ENCODE measurements at regions not wholly inside any gene's neighbourhood (a gene's known extent, or its start where the extent isn't known, plus 50 kb on each side); places are given as distances from the start of the nearest gene placed in this dataset.

DNA sequence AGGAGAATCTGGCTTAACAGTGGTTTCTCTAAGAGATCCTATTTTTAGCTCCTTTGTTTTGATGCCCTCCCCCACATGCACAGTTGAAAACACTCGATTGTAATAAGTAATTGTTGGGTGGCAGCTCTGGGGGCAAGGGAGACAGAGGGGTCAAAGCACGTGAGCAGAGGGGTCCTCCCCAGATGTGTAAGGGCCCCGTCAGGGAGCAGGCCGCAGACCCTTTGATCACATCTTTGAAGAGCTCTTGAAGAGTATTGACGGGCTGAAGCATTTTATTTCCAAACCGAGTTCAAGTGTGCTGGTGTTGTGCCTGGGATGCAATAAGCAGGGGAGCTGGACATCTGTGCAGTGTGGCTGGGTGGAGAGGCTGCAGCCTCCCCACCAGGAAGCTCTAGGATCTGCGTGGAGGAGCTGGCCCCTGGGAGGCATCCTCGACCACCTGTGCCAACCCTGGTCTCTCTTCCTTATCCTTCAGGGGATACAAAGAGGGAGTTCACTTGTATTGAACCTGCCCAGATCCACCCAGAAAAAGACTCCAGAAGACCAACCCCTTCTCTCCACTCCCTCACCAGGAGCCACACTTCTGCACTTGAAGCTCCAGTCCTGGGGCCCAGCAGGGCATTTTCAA is 473.0 kb upstream of the MGMT start:
- no peak overlapping the region for H3K4me3 ChIP-seq (ENCODE audit: low read length)
- H3K27me3 ChIP-seq (ENCODE audit: control insufficient read depth, insufficient read depth, low read length): no peaks in the 10 kb centered on the region
- H3K36me3 ChIP-seq (ENCODE audit: insufficient read depth, low read length): no peaks in the 10 kb centered on the region
- H3K9me3 ChIP-seq (replicated peaks; ENCODE audit: low read length): peaks cover 16% of the 10 kb centered on the region
- no peak overlapping the region for H3K9ac ChIP-seq (ENCODE audit: low read depth, low read length)
- H3K4me1 ChIP-seq (ENCODE audit: control insufficient read depth, insufficient read depth, low read length): no peaks in the 10 kb centered on the region
- H3K4me2 ChIP-seq (ENCODE audit: low read length): no peak overlapping the region

DNA sequence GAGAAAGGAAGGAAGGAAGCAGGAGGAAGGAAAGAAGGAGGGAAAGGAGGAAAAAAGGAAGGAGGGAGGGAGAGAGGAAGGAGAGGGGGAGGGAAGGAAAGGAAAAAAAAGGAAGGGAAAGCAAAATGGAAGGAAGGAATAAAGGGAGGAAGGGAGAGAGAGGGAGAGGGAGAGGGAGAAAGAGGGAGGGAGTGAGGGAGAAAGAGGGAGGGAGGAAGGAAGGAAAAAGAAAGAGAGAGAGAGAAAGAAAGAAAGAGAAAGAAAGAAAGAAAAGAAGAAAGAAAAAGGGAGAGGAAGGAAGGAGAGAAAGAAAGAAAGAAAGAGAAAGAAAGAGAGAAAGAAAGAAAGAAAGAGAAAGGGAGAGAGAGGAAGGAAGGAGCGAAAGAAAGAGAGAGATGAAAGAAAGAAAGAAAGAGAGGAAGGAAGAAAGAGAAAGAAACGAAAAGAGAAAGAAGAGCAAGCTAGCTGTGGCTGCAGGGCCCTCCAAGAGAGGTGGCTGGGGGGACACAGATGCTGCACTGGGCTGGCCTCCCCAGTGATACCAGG is 472.4 kb upstream of the MGMT start:
- H3K4me3 ChIP-seq (ENCODE audit: low read length): no peak overlapping the region
- no peak overlapping the region for H3K9ac ChIP-seq (ENCODE audit: low read depth, low read length)
- H3K36me3 ChIP-seq (ENCODE audit: insufficient read depth, low read length): no peaks in the 10 kb centered on the region
- peaks cover 16% of the 10 kb centered on the region for H3K9me3 ChIP-seq (replicated peaks; ENCODE audit: low read length)
- H3K4me1 ChIP-seq (ENCODE audit: control insufficient read depth, insufficient read depth, low read length): no peaks in the 10 kb centered on the region
- H3K4me2 ChIP-seq (ENCODE audit: low read length): no peak overlapping the region
- H3K27me3 ChIP-seq (ENCODE audit: control insufficient read depth, insufficient read depth, low read length): no peaks in the 10 kb centered on the region

DNA sequence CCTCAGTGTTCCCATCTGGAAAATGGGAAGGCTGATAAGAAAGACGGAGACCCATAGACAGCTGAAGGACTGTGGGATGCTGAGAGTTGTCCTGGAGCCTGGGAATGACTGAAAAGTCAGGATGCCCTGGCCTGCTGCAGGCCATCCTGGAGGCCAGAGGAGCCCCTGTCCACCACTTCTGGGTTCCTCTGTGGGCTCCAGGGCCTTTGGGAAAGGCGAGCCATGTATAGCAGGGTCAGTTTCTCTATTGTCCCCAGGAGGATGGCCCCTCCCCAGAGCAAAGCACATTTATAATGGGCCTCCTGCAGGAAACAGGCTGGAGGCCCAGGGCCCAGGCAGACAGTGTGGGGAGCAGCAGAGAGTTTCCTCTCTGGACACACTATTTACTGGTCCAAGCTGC is 471.4 kb upstream of the MGMT start:
- no peak overlapping the region for H3K4me2 ChIP-seq (ENCODE audit: low read length)
- no peaks in the 10 kb centered on the region for H3K36me3 ChIP-seq (ENCODE audit: insufficient read depth, low read length)
- no peak overlapping the region for H3K4me3 ChIP-seq (ENCODE audit: low read length)
- H3K4me1 ChIP-seq (ENCODE audit: control insufficient read depth, insufficient read depth, low read length): no peaks in the 10 kb centered on the region
- no peak overlapping the region for H3K9ac ChIP-seq (ENCODE audit: low read depth, low read length)
- no peaks in the 10 kb centered on the region for H3K27me3 ChIP-seq (ENCODE audit: control insufficient read depth, insufficient read depth, low read length)
- H3K9me3 ChIP-seq (replicated peaks; ENCODE audit: low read length): peaks cover 16% of the 10 kb centered on the region

DNA sequence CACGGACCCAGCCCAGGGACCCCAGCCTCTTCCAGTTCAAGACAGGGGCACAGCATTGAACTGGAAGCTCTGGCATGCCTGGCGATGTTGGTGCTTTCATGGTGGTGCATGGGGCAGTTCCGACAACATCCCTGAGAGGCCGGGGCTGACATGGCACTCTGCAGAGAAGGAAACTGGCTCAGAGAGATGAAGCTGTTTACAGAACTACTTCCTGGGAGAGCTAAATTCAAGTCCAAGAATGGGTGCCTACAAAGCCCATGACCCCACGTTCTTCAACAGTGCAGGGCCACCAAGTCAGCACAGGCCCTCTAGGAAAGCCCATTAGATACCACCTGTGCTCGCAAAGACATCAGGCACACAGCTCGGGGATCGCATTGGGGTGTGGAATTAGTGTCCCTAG is 470.9 kb upstream of the MGMT start:
- no peak overlapping the region for H3K4me2 ChIP-seq (ENCODE audit: low read length)
- H3K9me3 ChIP-seq (replicated peaks; ENCODE audit: low read length): peaks cover 13% of the 10 kb centered on the region
- no peaks in the 10 kb centered on the region for H3K36me3 ChIP-seq (ENCODE audit: insufficient read depth, low read length)
- no peak overlapping the region for H3K4me3 ChIP-seq (ENCODE audit: low read length)
- no peaks in the 10 kb centered on the region for H3K4me1 ChIP-seq (ENCODE audit: control insufficient read depth, insufficient read depth, low read length)
- no peak overlapping the region for H3K9ac ChIP-seq (ENCODE audit: low read depth, low read length)
- H3K27me3 ChIP-seq (ENCODE audit: control insufficient read depth, insufficient read depth, low read length): no peaks in the 10 kb centered on the region

DNA sequence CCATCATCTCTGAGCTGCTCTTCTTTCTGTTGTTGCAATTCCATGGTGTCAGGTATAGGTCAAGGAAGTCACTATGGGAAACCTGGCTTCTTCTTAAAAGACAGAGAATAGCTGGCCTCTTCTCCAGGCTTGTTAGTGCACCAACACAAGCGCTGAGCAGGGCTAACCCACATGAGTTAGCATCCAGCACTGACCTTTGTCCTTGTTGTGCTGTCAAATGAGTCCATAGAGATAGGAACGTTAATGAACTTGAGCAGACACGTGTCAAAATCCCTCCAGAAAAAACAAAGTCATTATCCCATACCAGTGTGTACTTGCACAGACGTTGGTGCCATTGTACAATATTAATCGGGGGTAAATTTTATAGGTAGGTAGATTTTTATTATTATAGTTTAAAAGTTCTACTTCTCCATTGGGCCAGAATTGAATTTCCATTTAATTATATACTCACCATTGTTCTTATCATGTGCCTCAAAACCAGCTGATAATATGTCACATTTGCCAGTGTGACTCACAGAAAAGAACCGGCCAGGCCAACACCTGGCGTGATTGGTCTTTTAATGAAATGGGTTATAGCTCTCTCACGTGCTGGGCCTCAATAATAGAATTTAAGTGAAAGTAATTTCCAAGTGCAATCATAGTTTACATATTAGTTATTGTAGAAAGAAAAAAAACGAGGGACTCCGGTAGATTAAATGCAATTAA is 468.8 kb upstream of the MGMT start:
- H3K4me1 ChIP-seq (ENCODE audit: control insufficient read depth, insufficient read depth, low read length): no peaks in the 10 kb centered on the region
- H3K9ac ChIP-seq (ENCODE audit: low read depth, low read length): no peak overlapping the region
- H3K4me2 ChIP-seq (ENCODE audit: low read length): no peak overlapping the region
- no peaks in the 10 kb centered on the region for H3K36me3 ChIP-seq (ENCODE audit: insufficient read depth, low read length)
- peaks cover 12% of the 10 kb centered on the region for H3K9me3 ChIP-seq (replicated peaks; ENCODE audit: low read length)
- no peaks in the 10 kb centered on the region for H3K27me3 ChIP-seq (ENCODE audit: control insufficient read depth, insufficient read depth, low read length)
- no peak overlapping the region for H3K4me3 ChIP-seq (ENCODE audit: low read length)

GRCh38 chr10:129004398-129004797 is 462.6 kb upstream of the MGMT start:
- Histone ChIP-seq H3K36me3 (ENCODE audit: insufficient read depth, low read length) (no peaks in the 10 kb centered on the region), H3K4me2 (ENCODE audit: low read length) (no peak overlapping the region), H3K9ac (ENCODE audit: low read depth, low read length) (no peak overlapping the region), H3K4me3 (ENCODE audit: low read length) (no peak overlapping the region), H3K4me1 (ENCODE audit: control insufficient read depth, insufficient read depth, low read length) (no peaks in the 10 kb centered on the region), H3K9me3 (replicated peaks; ENCODE audit: low read length) (peaks cover 7% of the 10 kb centered on the region), H3K27me3 (ENCODE audit: control insufficient read depth, insufficient read depth, low read length) (no peaks in the 10 kb centered on the region)

DNA sequence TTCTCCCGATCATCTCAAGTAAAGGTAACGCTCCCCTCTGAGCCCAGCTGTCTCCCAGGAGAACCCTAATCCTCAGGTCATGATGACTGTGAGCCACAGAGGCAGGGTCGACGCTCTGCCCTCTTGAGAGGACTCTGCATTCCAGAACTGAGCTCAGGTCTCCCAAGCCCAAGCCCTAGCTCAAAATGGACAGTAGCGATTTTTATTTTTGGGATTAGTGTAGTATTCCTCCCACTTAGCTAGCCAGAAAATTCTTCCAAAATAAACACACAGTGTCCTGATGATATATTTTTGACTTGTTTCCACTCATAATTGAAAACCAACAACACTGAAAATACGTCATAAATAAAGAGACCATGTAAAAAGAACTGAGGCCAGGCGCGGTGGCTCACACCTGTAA is 462.0 kb upstream of the MGMT start:
- Histone ChIP-seq H3K9me3 (replicated peaks; ENCODE audit: low read length) (peaks cover 7% of the 10 kb centered on the region), H3K9ac (ENCODE audit: low read depth, low read length) (no peak overlapping the region), H3K4me3 (ENCODE audit: low read length) (no peak overlapping the region)

GRCh38 chr10:129005804-129006203 is 461.2 kb upstream of the MGMT start:
- Histone ChIP-seq H3K4me1 (ENCODE audit: control insufficient read depth, insufficient read depth, low read length) (no peaks in the 10 kb centered on the region), H3K4me2 (ENCODE audit: low read length) (no peak overlapping the region), H3K36me3 (ENCODE audit: insufficient read depth, low read length) (no peaks in the 10 kb centered on the region), H3K4me3 (ENCODE audit: low read length) (no peak overlapping the region), H3K9ac (ENCODE audit: low read depth, low read length) (no peak overlapping the region), H3K27me3 (ENCODE audit: control insufficient read depth, insufficient read depth, low read length) (no peaks in the 10 kb centered on the region), H3K9me3 (replicated peaks; ENCODE audit: low read length) (peaks cover 7% of the 10 kb centered on the region)

More for the DNA sequence above, 462.0 kb upstream of the MGMT start:
- Histone ChIP-seq H3K27me3 (ENCODE audit: control insufficient read depth, insufficient read depth, low read length) (no peaks in the 10 kb centered on the region), H3K36me3 (ENCODE audit: insufficient read depth, low read length) (no peaks in the 10 kb centered on the region), H3K4me1 (ENCODE audit: control insufficient read depth, insufficient read depth, low read length) (no peaks in the 10 kb centered on the region), H3K4me2 (ENCODE audit: low read length) (no peak overlapping the region)

DNA sequence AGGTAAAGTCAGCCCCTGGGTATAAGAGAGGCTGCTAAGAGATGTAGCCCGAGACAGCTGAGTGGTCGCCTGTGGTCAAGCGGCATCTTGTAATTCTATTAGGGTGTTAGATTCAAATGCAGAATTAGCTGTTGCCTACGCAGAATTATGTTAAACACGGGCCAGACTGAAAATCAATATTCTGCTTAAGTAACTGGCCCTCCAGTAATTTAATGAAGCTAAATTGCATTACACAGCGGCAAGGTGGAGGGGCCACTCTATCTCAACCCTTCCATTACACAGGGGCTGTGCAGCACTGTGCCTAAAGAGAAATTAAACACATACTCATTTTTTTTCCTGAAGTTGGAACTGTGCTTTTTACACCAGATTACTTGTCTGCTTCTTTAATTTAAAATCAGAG is 448.5 kb upstream of the MGMT start:
- peaks cover 10% of the 10 kb centered on the region for H3K27me3 ChIP-seq (ENCODE audit: control insufficient read depth, insufficient read depth, low read length)
- H3K4me2 ChIP-seq (ENCODE audit: low read length): no peak overlapping the region
- peaks cover 3% of the 10 kb centered on the region for H3K9me3 ChIP-seq (replicated peaks; ENCODE audit: low read length)

DNA sequence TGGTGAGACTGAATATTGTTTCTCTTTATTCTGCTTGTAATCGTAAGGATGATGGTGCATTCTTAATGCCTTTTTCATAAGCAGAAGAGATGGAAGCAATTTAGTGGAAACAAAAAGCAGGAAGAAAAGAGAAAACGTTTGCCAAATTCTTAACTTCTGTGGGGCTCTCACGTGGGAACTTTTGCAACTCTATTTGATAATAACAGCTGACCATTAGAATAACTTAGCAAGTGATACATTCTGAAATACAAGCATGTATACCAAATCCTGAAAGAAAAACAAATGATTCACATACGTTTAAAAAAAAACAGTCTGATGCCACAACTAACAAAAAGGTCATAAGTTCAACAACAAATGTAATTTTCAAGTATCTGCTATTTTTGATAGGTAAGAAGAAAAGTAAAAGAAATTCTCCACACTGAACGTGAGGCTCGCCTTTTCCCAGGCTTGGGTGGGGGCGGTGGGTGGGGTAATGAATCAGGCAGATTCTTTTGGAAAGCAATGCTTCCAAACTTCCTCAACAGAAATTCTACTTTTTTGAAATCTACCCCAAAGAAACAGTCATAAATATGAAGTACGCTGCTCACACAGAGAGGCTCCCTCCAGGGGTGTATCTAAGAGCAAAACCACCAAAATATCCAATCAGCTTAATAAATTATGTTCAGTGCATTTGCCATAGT is 446.2 kb upstream of the MGMT start:
- Histone ChIP-seq H3K27me3 (ENCODE audit: control insufficient read depth, insufficient read depth, low read length) (peaks cover 21% of the 10 kb centered on the region), H3K4me2 (ENCODE audit: low read length) (no peak overlapping the region), H3K9me3 (replicated peaks; ENCODE audit: low read length) (peaks cover 3% of the 10 kb centered on the region), H3K4me1 (ENCODE audit: control insufficient read depth, insufficient read depth, low read length) (no peaks in the 10 kb centered on the region), H3K36me3 (ENCODE audit: insufficient read depth, low read length) (no peaks in the 10 kb centered on the region), H3K9ac (ENCODE audit: low read depth, low read length) (no peak overlapping the region), H3K4me3 (ENCODE audit: low read length) (no peak overlapping the region)

More for the DNA sequence above, 448.5 kb upstream of the MGMT start:
- Histone ChIP-seq H3K9ac (ENCODE audit: low read depth, low read length) (no peak overlapping the region), H3K4me3 (ENCODE audit: low read length) (no peak overlapping the region), H3K4me1 (ENCODE audit: control insufficient read depth, insufficient read depth, low read length) (no peaks in the 10 kb centered on the region), H3K36me3 (ENCODE audit: insufficient read depth, low read length) (no peaks in the 10 kb centered on the region)

GRCh38 chr10:129021594-129022304 is 445.3 kb upstream of the MGMT start:
- no peaks in the 10 kb centered on the region for H3K36me3 ChIP-seq (ENCODE audit: insufficient read depth, low read length)
- no peaks in the 10 kb centered on the region for H3K4me1 ChIP-seq (ENCODE audit: control insufficient read depth, insufficient read depth, low read length)
- no peak overlapping the region for H3K9ac ChIP-seq (ENCODE audit: low read depth, low read length)
- H3K4me2 ChIP-seq (ENCODE audit: low read length): no peak overlapping the region
- H3K4me3 ChIP-seq (ENCODE audit: low read length): no peak overlapping the region
- peaks cover 26% of the 10 kb centered on the region for H3K27me3 ChIP-seq (ENCODE audit: control insufficient read depth, insufficient read depth, low read length)
- no peaks in the 10 kb centered on the region for H3K9me3 ChIP-seq (replicated peaks; ENCODE audit: low read length)
